Right lung (tissue), 2 donors: ENCODE measurements at regions not wholly inside any gene's neighbourhood (a gene's known extent, or its start where the extent isn't known, plus 50 kb on each side); places are given as distances from the start of the nearest gene placed in this dataset.

ENCODE experiments used
- DNase-seq, 2 donors: peaks; one replicate each; pipeline ENCODE4 v3.0.0-alpha.2; 2013

- DNase-seq, result peak in 1 of 2 donors; percentile 60
These were observed 163.9 kb downstream of the PIK3R1 start for GRCh38 chr5:68379275-68380036.

DNA sequence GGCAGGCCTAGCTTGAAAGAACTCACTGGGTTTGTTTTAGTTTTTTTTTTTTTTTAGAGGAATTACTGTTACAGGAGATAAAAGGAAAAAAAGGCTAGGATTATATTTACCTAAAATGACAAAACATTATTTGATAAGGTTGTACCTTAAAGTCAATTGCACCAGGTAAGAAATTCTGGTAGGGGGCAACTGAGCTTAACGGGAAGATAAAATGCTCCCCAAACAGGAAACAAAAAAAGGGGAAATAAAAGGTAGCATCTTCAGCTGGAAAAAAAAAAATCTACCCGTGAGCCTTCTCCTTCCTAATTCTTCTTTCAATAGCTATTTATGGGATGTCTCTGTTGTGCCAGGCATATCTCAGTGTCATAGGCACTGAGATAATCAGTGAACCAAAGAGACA lies 164.5 kb downstream of the PIK3R1 start:
- DNase-seq, result no peak

- DNase-seq, result no peak
These were observed 165.5 kb downstream of the PIK3R1 start for GRCh38 chr5:68381060-68381459.

DNA sequence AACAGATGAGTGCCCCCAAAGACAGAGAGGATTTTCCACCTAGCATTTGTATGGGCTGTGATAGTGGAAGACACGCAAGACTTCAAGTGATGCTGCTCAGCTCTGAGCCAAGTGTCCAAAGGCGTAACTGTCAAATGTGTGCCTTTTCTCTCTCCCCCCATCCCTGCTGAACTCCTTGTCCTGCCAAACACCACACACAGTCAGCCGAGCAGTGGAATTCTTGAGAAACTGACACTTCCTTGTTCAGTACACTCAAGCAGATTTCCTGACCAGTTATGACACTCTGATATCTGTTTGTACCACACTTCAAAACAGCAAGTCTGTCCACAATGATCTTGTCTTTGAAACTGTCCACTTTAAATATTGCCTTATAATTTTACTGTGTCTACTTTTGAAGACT lies 166.4 kb downstream of the PIK3R1 start:
- DNase-seq, result no peak

GRCh38 chr5:68382640-68383039 lies 167.1 kb downstream of the PIK3R1 start:
- no peak for DNase-seq

DNA sequence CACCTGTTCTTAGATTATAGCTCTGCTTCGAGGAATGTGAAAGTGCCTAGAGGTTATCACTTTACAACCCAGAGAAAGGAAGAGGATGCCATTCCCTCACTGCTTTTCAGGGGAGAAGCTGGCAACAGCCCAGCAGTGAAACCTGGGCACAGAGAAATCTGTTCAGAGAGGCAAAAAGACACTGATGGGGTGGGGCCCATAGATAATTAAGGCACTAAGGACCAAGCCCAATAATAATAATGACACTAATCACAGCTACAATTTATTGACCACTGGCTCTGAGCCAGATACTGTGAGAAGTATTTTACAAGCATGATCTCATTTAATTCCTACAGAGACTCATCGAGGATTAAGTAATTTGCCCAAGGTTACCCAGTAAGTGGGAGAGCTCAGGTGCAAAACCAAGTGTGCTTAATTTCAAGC lies 168.3 kb downstream of the PIK3R1 start:
- DNase-seq, result no peak

DNA sequence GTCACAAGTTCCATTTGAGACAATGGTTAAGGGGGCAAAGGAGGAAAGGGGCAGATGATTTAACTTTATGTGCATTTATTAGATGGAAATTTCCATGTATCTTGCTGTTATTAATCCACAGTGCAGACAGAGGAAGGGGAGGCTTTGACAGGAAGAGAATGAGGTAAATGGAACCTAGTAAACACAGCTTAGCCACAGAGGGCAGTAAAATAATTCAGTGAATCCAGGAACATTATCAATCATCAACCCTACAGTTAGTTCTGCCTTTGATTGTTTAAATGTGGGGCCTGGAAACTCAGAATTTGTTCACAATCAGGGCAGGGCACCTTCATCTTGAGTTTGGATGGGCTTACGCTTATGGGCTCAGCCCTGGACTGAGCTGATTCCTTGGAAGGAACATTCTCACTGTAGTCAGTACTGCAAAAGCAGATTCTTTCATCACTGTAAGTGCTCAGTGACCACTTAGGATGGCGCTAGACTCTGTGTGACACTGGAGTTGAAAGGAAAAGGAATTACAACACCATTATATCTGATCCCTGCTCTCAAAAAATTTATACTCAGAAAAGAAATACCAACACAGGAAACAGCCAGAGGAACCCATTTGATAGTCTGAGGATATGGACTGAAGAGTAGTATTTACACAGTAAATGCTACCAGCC lies 169.5 kb downstream of the PIK3R1 start:
- no peak for DNase-seq

- no peak for DNase-seq
These were observed 170.4 kb downstream of the PIK3R1 start for GRCh38 chr5:68385936-68386335.

DNA sequence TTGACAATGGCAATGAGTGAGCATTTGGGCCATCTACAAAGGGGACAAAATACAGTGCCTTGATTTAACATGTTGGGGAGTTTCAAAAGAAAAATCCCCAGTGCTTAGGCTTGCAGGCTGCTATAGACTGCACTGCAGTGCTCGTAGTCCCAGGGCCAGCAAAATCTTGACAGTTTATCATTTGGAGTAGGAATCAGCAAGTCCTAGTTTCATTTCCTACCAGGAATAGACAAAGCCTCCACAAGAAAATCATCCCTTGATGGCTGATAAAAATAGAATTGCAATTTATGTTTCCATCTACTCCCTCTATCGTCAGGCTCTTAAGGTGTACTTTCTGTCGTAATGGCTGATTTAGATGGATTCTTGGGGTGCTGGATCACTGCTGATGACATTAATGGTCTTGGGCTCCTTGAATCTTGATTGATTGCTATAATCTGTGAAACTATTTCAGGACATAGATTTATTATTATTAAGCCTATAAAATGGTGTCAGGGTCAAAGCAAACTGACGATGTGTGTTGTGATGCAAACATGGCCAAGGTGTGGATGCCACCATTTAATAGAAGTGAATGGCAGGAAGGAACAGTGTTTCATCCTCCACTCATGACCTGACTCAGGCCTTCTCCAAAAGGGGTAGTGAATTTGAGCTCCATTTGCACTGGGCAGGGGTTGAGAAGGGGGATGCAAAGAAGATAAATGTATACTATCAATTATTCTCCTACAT lies 171.7 kb downstream of the PIK3R1 start:
- no peak for DNase-seq

- DNase-seq, result no peak
These were observed 174.1 kb downstream of the PIK3R1 start for GRCh38 chr5:68389618-68390017.

DNA sequence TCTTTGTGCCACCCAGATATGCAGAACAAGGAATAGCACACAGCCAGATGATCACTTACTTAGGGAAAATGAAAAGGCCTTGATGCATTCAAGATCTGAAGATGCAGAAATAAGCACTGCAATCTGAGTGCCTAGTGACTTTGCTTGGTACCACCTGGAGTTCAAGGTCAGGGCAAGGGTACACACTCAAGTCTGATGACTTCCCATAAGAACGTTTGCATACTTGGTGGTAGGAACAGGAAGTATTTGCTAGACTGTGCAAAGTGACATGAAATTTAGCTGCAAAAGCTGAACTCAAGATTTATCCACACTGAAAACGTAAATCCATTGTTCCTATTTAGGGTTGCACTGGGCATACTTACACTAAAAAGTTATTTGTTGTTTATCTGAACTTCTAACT lies 177.1 kb downstream of the PIK3R1 start:
- no peak for DNase-seq

- no peak for DNase-seq
These were observed 179.7 kb downstream of the PIK3R1 start for GRCh38 chr5:68395302-68395701.

DNA sequence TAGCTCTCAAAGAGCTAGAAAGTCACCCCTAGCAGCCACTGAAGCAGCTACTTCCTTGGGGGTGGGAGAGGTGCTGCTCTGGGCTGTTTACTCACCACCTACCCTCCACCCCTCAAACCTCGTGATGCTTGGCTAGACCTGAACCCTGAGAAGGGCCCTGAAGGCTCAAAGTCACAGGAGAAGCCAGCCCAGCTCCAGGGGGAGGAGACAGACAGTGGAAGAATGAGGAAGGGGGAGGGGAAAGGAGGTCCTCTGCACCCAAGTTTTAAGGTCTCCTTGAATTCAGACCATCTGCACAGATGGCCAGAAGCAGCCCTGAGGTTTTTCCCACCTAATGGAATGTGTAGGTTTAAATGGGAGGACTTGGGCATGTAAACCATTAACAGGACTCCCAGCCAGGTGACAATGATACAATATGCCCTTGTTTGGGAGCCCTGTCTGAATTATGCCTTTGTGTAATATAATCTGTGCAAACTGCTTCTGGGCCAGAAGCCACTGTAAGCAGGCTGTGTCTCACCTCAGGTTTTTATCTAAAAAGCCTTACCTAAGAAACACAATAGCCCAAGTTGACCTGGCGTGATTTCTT lies 180.5 kb downstream of the PIK3R1 start:
- DNase-seq, result no peak

GRCh38 chr5:68396722-68397121 lies 181.2 kb downstream of the PIK3R1 start:
- no peak for DNase-seq

GRCh38 chr5:68398146-68398812 lies 182.7 kb downstream of the PIK3R1 start:
- no peak for DNase-seq

GRCh38 chr5:68403301-68403700 lies 187.7 kb downstream of the PIK3R1 start:
- no peak for DNase-seq

DNA sequence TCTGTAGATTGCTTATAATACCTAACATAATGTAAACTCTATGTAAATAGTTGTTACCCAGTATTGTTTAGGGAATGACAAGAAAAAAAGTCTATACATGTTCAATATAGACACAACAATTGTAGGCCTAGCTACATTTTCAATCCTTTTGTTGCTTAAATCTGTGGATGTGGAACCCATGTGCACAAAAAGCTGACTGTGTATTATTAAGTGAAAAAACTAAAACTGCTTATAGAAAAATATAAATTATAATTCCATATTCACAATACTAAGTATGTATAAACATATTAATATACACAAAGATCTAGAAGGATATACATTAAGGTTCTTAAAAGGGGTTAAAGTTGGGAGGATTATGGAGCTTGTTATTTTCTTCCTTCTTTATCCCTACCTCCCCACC lies 188.7 kb downstream of the PIK3R1 start:
- DNase-seq, result no peak

DNA sequence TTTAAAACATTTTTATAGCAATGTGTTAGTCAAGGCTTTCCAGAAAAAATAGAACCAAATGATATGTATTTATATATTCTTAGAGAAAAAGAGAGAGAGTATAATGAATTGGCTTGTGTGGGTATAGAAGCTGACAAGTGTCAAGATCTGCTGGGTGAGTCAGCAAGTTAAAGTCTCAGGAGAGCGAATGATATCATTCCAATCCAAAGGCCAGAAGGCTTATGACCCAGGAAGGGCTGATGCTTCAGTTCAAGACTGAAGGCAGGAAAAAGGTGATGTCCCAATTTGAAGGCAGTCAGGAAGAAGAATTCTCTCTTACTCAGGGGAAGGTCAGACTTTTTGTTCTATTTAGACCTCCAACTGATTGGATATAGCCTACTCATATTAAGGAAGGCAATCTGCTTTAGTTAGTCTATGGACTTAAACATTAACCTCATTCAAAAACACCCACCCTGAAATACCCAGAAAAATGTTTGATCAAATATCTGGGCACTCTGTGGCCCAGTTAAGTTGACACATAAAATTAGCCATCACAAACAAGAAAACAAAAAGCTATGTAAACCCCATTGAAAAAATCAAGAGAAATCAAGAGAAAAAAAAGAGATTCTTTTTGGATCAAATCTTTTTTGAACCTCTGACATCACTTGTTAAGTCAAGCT lies 189.6 kb downstream of the PIK3R1 start:
- DNase-seq, result no peak

DNA sequence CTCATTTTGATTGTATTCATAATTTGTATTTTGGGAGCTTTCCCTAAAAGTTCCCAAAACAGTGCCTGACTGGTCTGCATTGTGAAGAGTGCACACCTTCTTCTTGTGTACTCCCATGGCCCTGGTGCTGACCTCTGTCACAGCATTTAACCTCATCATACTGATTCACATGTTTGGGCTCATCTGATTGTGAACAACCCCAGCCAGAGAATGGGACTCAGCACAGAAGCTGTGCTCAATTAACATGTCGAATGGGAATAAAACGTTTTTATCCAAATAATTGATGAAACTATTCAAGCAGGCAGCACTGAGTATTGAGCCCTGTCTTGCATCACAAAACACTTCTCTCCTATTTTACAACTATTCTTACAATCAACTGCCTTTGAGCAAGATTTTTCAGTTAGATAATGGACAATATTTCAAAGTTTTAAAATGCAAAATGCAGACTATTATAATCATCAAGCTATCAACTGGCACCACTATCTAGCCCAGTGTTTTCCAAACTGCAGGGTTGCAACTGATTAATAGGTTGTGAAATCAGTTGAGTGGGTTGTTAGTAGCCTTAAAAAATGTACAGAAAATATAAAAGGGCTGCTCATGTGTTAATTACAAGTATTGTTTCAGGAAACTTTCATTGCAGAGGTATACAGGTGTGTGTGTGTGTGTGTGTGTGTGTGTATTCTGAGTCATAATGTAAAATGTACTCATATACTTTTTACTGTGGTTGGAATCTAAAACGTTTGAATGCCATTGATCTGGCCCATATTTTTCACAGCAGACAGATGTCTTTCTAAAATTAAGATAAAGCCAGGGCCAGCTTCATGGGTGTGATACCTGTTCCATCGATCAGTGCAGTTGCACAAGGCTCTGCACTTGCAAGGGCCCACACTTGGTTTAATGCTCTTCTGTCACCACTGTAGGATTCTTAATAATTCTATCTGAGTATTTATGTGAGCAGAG lies 190.5 kb downstream of the PIK3R1 start:
- no peak for DNase-seq

GRCh38 chr5:68406767-68407241 lies 191.2 kb downstream of the PIK3R1 start:
- no peak for DNase-seq
